H1 (cell line): ENCODE measurements at regions not wholly inside any gene's neighbourhood (a gene's known extent, or its start where the extent isn't known, plus 50 kb on each side); places are given as distances from the start of the nearest gene placed in this dataset.

Experiments
- CTCF ChIA-PET: fragments of 300-600 bp; sonication (Branson Sonifier 250); formaldehyde crosslinking; loops from one replicate; lab custom pipeline; 2021; ENCODE audit not compliant: partially characterized antibody; lab: Charles Lee
- POLR2A ChIA-PET: fragments of 300-600 bp; sonication (Branson Sonifier 250); formaldehyde crosslinking; loops from one replicate; lab custom pipeline; 2021; ENCODE audit warnings: inconsistent platforms; ENCODE audit not compliant: partially characterized antibody; lab: Charles Lee
- DNase-seq, 2 experiments: peaks; one replicate each; pipeline versions ENCODE4 v3.0.0 to v3.0.0-alpha.2; 2010 to 2022; ENCODE audit warnings: low spot score in 2 of 2, low read depth in 1 of 2, mixed read lengths in 1 of 2
- FAIRE-seq: peaks from 2 replicates; lab custom pipeline; 2011; peaks lifted over from hg19 to GRCh38; lab: Jason Lieb, UNC
- H2AFZ ChIP-seq: 2 replicates; pipeline ENCODE4 v1.8.1; 2012; ENCODE audit warnings: low read length, inconsistent platforms
- H2AK5ac ChIP-seq: 2 replicates; pipeline ENCODE4 v1.6.1; 2013; ENCODE audit warnings: low read depth, low read length
- H2BK120ac ChIP-seq: replicated peaks from 2 replicates; pipeline ENCODE3; 2013; ENCODE audit warnings: low read depth, low read length, inconsistent platforms
- H2BK12ac ChIP-seq: 2 replicates; pipeline ENCODE4 v1.6.1; 2013; ENCODE audit warnings: low read depth, low read length
- H2BK15ac ChIP-seq: 2 replicates; pipeline ENCODE4 v1.6.1; 2013; ENCODE audit warnings: low read length
- H2BK20ac ChIP-seq: 2 replicates; pipeline ENCODE4 v1.6.1; 2013; ENCODE audit warnings: low read length
- H2BK5ac ChIP-seq: 2 replicates; pipeline ENCODE4 v1.6.1; 2013; ENCODE audit warnings: low read depth, low read length
- H3K14ac ChIP-seq: 2 replicates; pipeline ENCODE4 v1.6.1; 2013; ENCODE audit warnings: inconsistent platforms; ENCODE audit not compliant: insufficient read length
- H3K18ac ChIP-seq: 2 replicates; pipeline ENCODE4 v1.6.1; 2013; ENCODE audit warnings: low read length; ENCODE audit errors: extremely low read depth
- H3K23ac ChIP-seq: 2 replicates; pipeline ENCODE4 v1.6.1; 2013; ENCODE audit warnings: inconsistent platforms; ENCODE audit not compliant: insufficient read length
- H3K23me2 ChIP-seq: 2 replicates; pipeline ENCODE4 v1.6.1; 2013; ENCODE audit warnings: low read depth, low read length
- H3K27ac ChIP-seq: 2 replicates; pipeline ENCODE4 v1.6.1; 2011; ENCODE audit warnings: low read depth, low read length, inconsistent platforms
- H3K27me3 ChIP-seq, 4 experiments: replicated peaks in 1 of 4; 1 replicate in 1 of 4; 2 replicates in 3 of 4; pipeline versions ENCODE4 v1.6.1 to v1.8.1; 2011 to 2013; ENCODE audit warnings: low read length in 3 of 4, mild to moderate bottlenecking in 3 of 4, inconsistent platforms in 2 of 4, mixed read lengths in 2 of 4, moderate library complexity in 1 of 4; ENCODE audit not compliant: control insufficient read depth in 3 of 4, insufficient read depth in 3 of 4; ENCODE audit errors: extremely low read depth in 1 of 4
- H3K36me3 ChIP-seq, 4 experiments: 2 replicates each; pipeline versions ENCODE4 v1.6.1 to v1.8.1; 2011 to 2013; ENCODE audit warnings: mild to moderate bottlenecking in 4 of 4, low read length in 3 of 4, moderate library complexity in 2 of 4, control low read depth in 1 of 4, inconsistent platforms in 1 of 4; ENCODE audit not compliant: insufficient read depth in 4 of 4, control insufficient read depth in 2 of 4
- H3K4ac ChIP-seq: replicated peaks from 2 replicates; pipeline ENCODE3; 2013; ENCODE audit warnings: low read length, low read depth, mixed read lengths, inconsistent platforms; ENCODE audit not compliant: insufficient read length
- H3K4me1 ChIP-seq, 4 experiments: replicated peaks in 1 of 4; 1 replicate in 1 of 4; 2 replicates in 3 of 4; pipeline versions ENCODE4 v1.6.1 to v1.8.1; 2011 to 2013; ENCODE audit warnings: low read length in 3 of 4, inconsistent platforms in 2 of 4, mixed read lengths in 1 of 4; ENCODE audit not compliant: insufficient read depth in 4 of 4, control insufficient read depth in 3 of 4
- H3K4me2 ChIP-seq, 2 experiments: 2 replicates each; pipeline versions ENCODE4 v1.6.1 to v1.8.1; 2011 to 2013; ENCODE audit warnings: low read depth in 2 of 2, low read length in 2 of 2, control low read depth in 1 of 2, inconsistent platforms in 1 of 2, mild to moderate bottlenecking in 1 of 2; ENCODE audit not compliant: insufficient read depth in 1 of 2
- H3K4me3 ChIP-seq, 4 experiments: fragments of 200-600, 300-600 bp in 1 of 4; sonication (generic), shearing (Covaris generic), sonication (Bioruptor Twin) in 1 of 4; 2 replicates each; pipeline versions ENCODE4 v1.5.1 to v1.8.1; 2011 to 2016; ENCODE audit warnings: low read length in 4 of 4, low read depth in 3 of 4, control low read depth in 2 of 4, inconsistent platforms in 2 of 4, mild to moderate bottlenecking in 2 of 4, mixed read lengths in 1 of 4, moderate library complexity in 1 of 4; ENCODE audit not compliant: insufficient read depth in 2 of 4; ENCODE audit errors: extremely low read depth in 1 of 4
- H3K56ac ChIP-seq: replicated peaks from 2 replicates; pipeline ENCODE3; 2013; ENCODE audit warnings: low read depth, mild to moderate bottlenecking, mixed read lengths, low read length, inconsistent platforms; ENCODE audit not compliant: insufficient read length
- H3K79me1 ChIP-seq: 2 replicates; pipeline ENCODE4 v1.6.1; 2013; ENCODE audit warnings: low read depth, low read length, control low read depth
- H3K79me2 ChIP-seq, 2 experiments: 2 replicates each; pipeline versions ENCODE4 v1.6.1 to v1.8.1; 2012 to 2013; ENCODE audit warnings: low read length in 2 of 2, mild to moderate bottlenecking in 2 of 2, inconsistent platforms in 1 of 2; ENCODE audit not compliant: insufficient read depth in 2 of 2, control insufficient read depth in 1 of 2
- H3K9ac ChIP-seq, 4 experiments: replicated peaks in 1 of 4; 1 replicate in 1 of 4; 2 replicates in 3 of 4; pipeline versions ENCODE4 v1.6.1 to v1.8.1; 2011 to 2013; ENCODE audit warnings: low read depth in 3 of 4, low read length in 3 of 4, control low read depth in 2 of 4, mild to moderate bottlenecking in 2 of 4, moderate library complexity in 2 of 4, inconsistent platforms in 1 of 4; ENCODE audit errors: extremely low read depth in 1 of 4
- H3K9me3 ChIP-seq, 2 experiments: 2 replicates each; pipeline versions ENCODE4 v1.6.1 to v1.8.1; 2012 to 2013; ENCODE audit warnings: mild to moderate bottlenecking in 2 of 2, moderate library complexity in 2 of 2, control low read depth in 1 of 2, inconsistent platforms in 1 of 2, low read depth in 1 of 2, low read length in 1 of 2, mixed read lengths in 1 of 2; ENCODE audit not compliant: insufficient read depth in 2 of 2
- H4K20me1 ChIP-seq, 2 experiments: replicated peaks in 1 of 2; 2 replicates each; pipeline versions ENCODE3 to v1.8.1; 2011 to 2013; ENCODE audit warnings: inconsistent platforms in 2 of 2, low read length in 2 of 2, mild to moderate bottlenecking in 1 of 2; ENCODE audit not compliant: insufficient read depth in 2 of 2, control insufficient read depth in 1 of 2
- H4K5ac ChIP-seq: 2 replicates; pipeline ENCODE4 v1.6.1; 2013; ENCODE audit warnings: low read length, low read depth, mixed read lengths, inconsistent platforms; ENCODE audit not compliant: insufficient read length
- H4K8ac ChIP-seq: 2 replicates; pipeline ENCODE4 v1.8.0; 2013; ENCODE audit warnings: mild to moderate bottlenecking, moderate library complexity, low read length, inconsistent platforms; ENCODE audit not compliant: insufficient read depth; ENCODE audit errors: extremely low read depth
- H4K91ac ChIP-seq: replicated peaks from 2 replicates; pipeline ENCODE3; 2013; ENCODE audit warnings: low read length, mixed read lengths, inconsistent platforms; ENCODE audit not compliant: insufficient read length
- KDM4A ChIP-seq: IDR thresholded peaks from one replicate; pipeline ENCODE4 v1.7.1; 2012; ENCODE audit warnings: low read depth, mild to moderate bottlenecking, moderate library complexity, low read length, inconsistent platforms; ENCODE audit not compliant: severe bottlenecking
- RAD21 ChIP-seq, 2 experiments: IDR thresholded peaks in 1 of 2; conservative IDR thresholded peaks in 1 of 2; 2 replicates each; pipeline ENCODE4 v1.6.1; 2011; ENCODE audit warnings: low read depth in 2 of 2, low read length in 2 of 2, improper control_type of control experiment in 1 of 2, inconsistent platforms in 1 of 2, mild to moderate bottlenecking in 1 of 2, moderate library complexity in 1 of 2
- RXRA ChIP-seq: IDR thresholded peaks from 2 replicates; pipeline ENCODE4 v1.6.1; 2011; ENCODE audit warnings: low read depth, mild to moderate bottlenecking, low read length, moderate library complexity; ENCODE audit not compliant: insufficient read depth
- SIRT6 ChIP-seq: IDR thresholded peaks from one replicate; pipeline ENCODE4 v1.7.1; 2012; ENCODE audit warnings: low read length, inconsistent platforms
- SP2 ChIP-seq: IDR thresholded peaks from 2 replicates; pipeline ENCODE4 v1.6.1; 2012; ENCODE audit warnings: mild to moderate bottlenecking, low read length, inconsistent platforms
- WGBS, 2 experiments: shearing (Covaris generic) in 1 of 2; methylation state at CpG; one replicate each; pipeline versions ENCODE4 v1.1.6 to v1.1.7; 2013 to 2015; ENCODE audit warnings: low lambda C conversion rate in 2 of 2, mixed read lengths in 2 of 2, inconsistent platforms in 1 of 2, low coverage in 1 of 2, missing lambda C conversion rate in 1 of 2; ENCODE audit not compliant: insufficient replicate concordance in 2 of 2, insufficient coverage in 1 of 2, insufficient read length in 1 of 2; ENCODE audit errors: extremely low coverage in 1 of 2, missing lambda C conversion rate in 1 of 2; 5-methylcytosine and 5-hydroxymethylcytosine counted together

DNA sequence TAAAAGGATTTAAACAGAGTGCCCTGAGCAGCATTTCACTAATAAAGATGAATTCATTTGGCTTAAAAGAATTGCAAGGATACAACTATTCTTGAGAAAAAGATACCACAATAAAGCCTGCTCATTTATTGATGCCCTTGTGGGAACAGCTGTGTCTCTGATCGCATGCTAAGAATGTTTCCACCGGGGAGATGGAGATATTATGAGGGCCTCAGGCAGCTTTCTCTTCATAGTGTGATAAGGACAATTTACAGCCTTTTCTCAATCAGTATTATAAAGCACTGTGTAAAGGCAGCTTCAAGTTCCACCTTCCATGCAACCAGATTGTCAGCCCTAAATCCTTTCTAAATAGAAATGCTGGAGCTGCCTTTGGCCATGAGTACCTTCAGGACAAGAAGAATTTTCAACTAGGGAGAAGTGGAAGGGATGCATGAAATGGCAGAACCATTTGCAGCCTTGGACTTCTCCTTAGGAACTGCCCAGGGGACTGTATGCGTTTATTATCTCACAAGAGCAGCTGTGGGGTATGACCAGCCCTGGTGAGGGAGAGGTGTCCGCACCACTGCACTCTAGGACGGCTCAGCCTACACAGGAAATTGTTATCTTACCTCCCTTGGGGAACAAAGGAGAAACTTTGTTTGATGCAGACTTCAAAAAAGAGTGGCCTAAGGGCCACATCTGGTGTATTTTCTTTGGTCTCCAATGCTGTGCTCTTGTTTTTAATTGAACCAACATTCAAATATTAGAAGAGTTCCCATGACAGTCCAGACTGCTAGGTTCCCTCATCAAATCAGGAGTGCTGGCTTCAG, 116.9 kb upstream of the PCGF5 start:
- no peak overlapping the region for H2AK5ac ChIP-seq
- no peak overlapping the region for H2AFZ ChIP-seq
- no peak overlapping the region for H3K9ac ChIP-seq
- H3K9me3 ChIP-seq = peaks cover 4 to 6% of the 10 kb centered on the region in 2 experiments; a peak in 3 of 4 replicates
- no peak overlapping the region for H3K18ac ChIP-seq
- H4K91ac ChIP-seq = no peak overlapping the region
- CTCF ChIA-PET = interaction anchor here (0.6 to 1.6 kb wide), 4 partner anchors 10 to 444 kb away, joined by 3 to 4 read pairs (median 3); no protein-coding TSS in a partner anchor
- no peaks in the 10 kb centered on the region for H4K20me1 ChIP-seq
- no peak overlapping the region for H3K4me3 ChIP-seq
- H3K56ac ChIP-seq = no peak overlapping the region
- H3K23me2 ChIP-seq = no peaks in the 10 kb centered on the region
- H3K4me2 ChIP-seq = no peak overlapping the region
- no peaks in the 10 kb centered on the region for H3K27me3 ChIP-seq
- H4K8ac ChIP-seq = no peak overlapping the region
- H2BK20ac ChIP-seq = no peak overlapping the region
- no peak overlapping the region for H2BK5ac ChIP-seq
- no peak overlapping the region for H3K27ac ChIP-seq
- H3K23ac ChIP-seq = no peak overlapping the region
- no peak overlapping the region for H2BK120ac ChIP-seq
- H2BK12ac ChIP-seq = no peak overlapping the region
- no peaks in the 10 kb centered on the region for H3K4me1 ChIP-seq
- no peak for DNase-seq
- H4K5ac ChIP-seq = no peak overlapping the region
- H2BK15ac ChIP-seq = no peak overlapping the region
- 89% methylated on average over 5 of the region's 5 CpGs; no CpG with 5 or more reads in 1 of the 2 experiments for WGBS, 2 experiments
- POLR2A ChIA-PET = interaction anchor here (0.6 kb wide), 1 partner anchor 145 kb away, joined by 3 read pairs; no protein-coding TSS in a partner anchor
- H3K79me2 ChIP-seq = no peaks in the 10 kb centered on the region
- H3K79me1 ChIP-seq = no peaks in the 10 kb centered on the region
- no peak overlapping the region for H3K14ac ChIP-seq
- H3K4ac ChIP-seq = no peak overlapping the region
- H3K36me3 ChIP-seq = no peaks in the 10 kb centered on the region
- no peak for FAIRE-seq
- TF ChIP-seq RXRA (no peak), KDM4A (no peak), RAD21 (IDR thresholded peaks at IDR 0.05 in 1 of 2, conservative IDR thresholded peaks at IDR 0.05 in 1 of 2; ENCODE audit: low read depth in 2 of 2, low read length in 2 of 2) (no peak), SIRT6 (no peak), SP2 (no peak)
